ENCODE measurements at regions not wholly inside any gene's neighbourhood (a gene's known extent, or its start where the extent isn't known, plus 50 kb on each side); places are given as distances from the start of the nearest gene placed in this dataset.

- TF ChIP-seq MYC (IDR thresholded peaks at IDR 0.05; ENCODE audit: low read depth, low read length) (no peak), CTCF (IDR thresholded peaks at IDR 0.05; ENCODE audit: low read depth, low read length) (no peak), POLR2A (IDR thresholded peaks at IDR 0.05; ENCODE audit: extremely low read depth, insufficient read length) (no peak), MAX (IDR thresholded peaks at IDR 0.05; ENCODE audit: low read depth, low read length) (no peak)
Observed at GRCh38 chr9:89663614-89663970, 58.8 kb downstream of the GADD45G start.

GRCh38 chr9:89664010-89664409, 59.2 kb downstream of the GADD45G start:
- no peak for TF ChIP-seq CTCF (IDR thresholded peaks at IDR 0.05; ENCODE audit: low read depth, low read length)
- no peak for TF ChIP-seq MAX (IDR thresholded peaks at IDR 0.05; ENCODE audit: low read depth, low read length)
- no peak for TF ChIP-seq MYC (IDR thresholded peaks at IDR 0.05; ENCODE audit: low read depth, low read length)
- TF ChIP-seq POLR2A (IDR thresholded peaks at IDR 0.05; ENCODE audit: extremely low read depth, insufficient read length) = no peak
- no peak overlapping the region for H3K4me3 ChIP-seq (ENCODE audit: low read depth, low read length)
- no peak for DNase-seq (ENCODE audit: low read depth)

More at GRCh38 chr9:89663614-89663970, 58.8 kb downstream of the GADD45G start:
- no peak overlapping the region for H3K4me3 ChIP-seq (ENCODE audit: low read depth, low read length)
- DNase-seq (ENCODE audit: low read depth) = no peak

GRCh38 chr9:89664896-89665329, 60.1 kb downstream of the GADD45G start:
- TF ChIP-seq POLR2A (IDR thresholded peaks at IDR 0.05; ENCODE audit: extremely low read depth, insufficient read length) = no peak
- no peak for TF ChIP-seq MAX (IDR thresholded peaks at IDR 0.05; ENCODE audit: low read depth, low read length)
- TF ChIP-seq MYC (IDR thresholded peaks at IDR 0.05; ENCODE audit: low read depth, low read length) = no peak
- TF ChIP-seq CTCF (IDR thresholded peaks at IDR 0.05; ENCODE audit: low read depth, low read length) = no peak
- no peak for DNase-seq (ENCODE audit: low read depth)
- no peak overlapping the region for H3K4me3 ChIP-seq (ENCODE audit: low read depth, low read length)

GRCh38 chr9:89666364-89666763, 61.6 kb downstream of the GADD45G start:
- no peak overlapping the region for H3K4me3 ChIP-seq (ENCODE audit: low read depth, low read length)
- TF ChIP-seq MAX (IDR thresholded peaks at IDR 0.05; ENCODE audit: low read depth, low read length) = no peak
- no peak for TF ChIP-seq MYC (IDR thresholded peaks at IDR 0.05; ENCODE audit: low read depth, low read length)
- TF ChIP-seq POLR2A (IDR thresholded peaks at IDR 0.05; ENCODE audit: extremely low read depth, insufficient read length) = no peak
- TF ChIP-seq CTCF (IDR thresholded peaks at IDR 0.05; ENCODE audit: low read depth, low read length) = no peak
- DNase-seq (ENCODE audit: low read depth) = no peak

- TF ChIP-seq POLR2A (IDR thresholded peaks at IDR 0.05; ENCODE audit: extremely low read depth, insufficient read length) (no peak), CTCF (IDR thresholded peaks at IDR 0.05; ENCODE audit: low read depth, low read length) (no peak), MYC (IDR thresholded peaks at IDR 0.05; ENCODE audit: low read depth, low read length) (no peak), MAX (IDR thresholded peaks at IDR 0.05; ENCODE audit: low read depth, low read length) (no peak)
- H3K4me3 ChIP-seq (ENCODE audit: low read depth, low read length) = no peak overlapping the region
- no peak for DNase-seq (ENCODE audit: low read depth)
Observed at GRCh38 chr9:89666950-89667349, 62.1 kb downstream of the GADD45G start.

- no peak overlapping the region for H3K4me3 ChIP-seq (ENCODE audit: low read depth, low read length)
- TF ChIP-seq CTCF (IDR thresholded peaks at IDR 0.05; ENCODE audit: low read depth, low read length) = no peak
- no peak for TF ChIP-seq POLR2A (IDR thresholded peaks at IDR 0.05; ENCODE audit: extremely low read depth, insufficient read length)
- no peak for TF ChIP-seq MYC (IDR thresholded peaks at IDR 0.05; ENCODE audit: low read depth, low read length)
- TF ChIP-seq MAX (IDR thresholded peaks at IDR 0.05; ENCODE audit: low read depth, low read length) = no peak
- no peak for DNase-seq (ENCODE audit: low read depth)
Observed at GRCh38 chr9:89667726-89668125, 62.9 kb downstream of the GADD45G start.
